ENCODE measurements at regions not wholly inside any gene's neighbourhood (a gene's known extent, or its start where the extent isn't known, plus 50 kb on each side); places are given as distances from the start of the nearest gene placed in this dataset.
"Not testable (repeated sequence)": the region's sequence is repeated elsewhere in the genome, so short reads cannot be mapped to it uniquely, and the experiment has no call there.

DNA sequence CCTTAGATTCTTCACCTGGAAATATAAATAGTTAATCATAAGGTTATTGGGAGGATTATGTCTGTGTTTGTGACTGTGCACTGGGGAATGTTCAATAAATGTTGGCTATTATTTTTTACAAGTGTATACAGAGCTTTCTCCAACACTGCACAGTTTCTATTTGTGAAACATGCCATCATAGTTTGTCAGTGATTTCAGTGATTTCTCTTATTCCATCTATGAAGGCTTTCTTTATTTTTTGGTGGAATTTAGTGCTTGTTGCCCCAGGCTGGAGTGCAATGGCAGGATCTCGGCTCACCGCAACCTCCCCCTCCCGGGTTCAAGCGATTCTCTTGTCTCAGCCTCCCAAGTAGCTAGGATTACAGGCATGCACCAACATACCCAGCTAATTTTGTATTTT is 545.0 kb upstream of the GRM7 start:
- TF ChIP-seq POLR2AphosphoS5 (IDR thresholded peaks at IDR 0.05) (no peak), POLR2A (IDR thresholded peaks at IDR 0.05) (no peak)
- TF ChIP-seq, protein P1, sequence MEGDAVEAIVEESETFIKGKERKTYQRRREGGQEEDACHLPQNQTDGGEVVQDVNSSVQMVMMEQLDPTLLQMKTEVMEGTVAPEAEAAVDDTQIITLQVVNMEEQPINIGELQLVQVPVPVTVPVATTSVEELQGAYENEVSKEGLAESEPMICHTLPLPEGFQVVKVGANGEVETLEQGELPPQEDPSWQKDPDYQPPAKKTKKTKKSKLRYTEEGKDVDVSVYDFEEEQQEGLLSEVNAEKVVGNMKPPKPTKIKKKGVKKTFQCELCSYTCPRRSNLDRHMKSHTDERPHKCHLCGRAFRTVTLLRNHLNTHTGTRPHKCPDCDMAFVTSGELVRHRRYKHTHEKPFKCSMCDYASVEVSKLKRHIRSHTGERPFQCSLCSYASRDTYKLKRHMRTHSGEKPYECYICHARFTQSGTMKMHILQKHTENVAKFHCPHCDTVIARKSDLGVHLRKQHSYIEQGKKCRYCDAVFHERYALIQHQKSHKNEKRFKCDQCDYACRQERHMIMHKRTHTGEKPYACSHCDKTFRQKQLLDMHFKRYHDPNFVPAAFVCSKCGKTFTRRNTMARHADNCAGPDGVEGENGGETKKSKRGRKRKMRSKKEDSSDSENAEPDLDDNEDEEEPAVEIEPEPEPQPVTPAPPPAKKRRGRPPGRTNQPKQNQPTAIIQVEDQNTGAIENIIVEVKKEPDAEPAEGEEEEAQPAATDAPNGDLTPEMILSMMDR (IDR thresholded peaks at IDR 0.05) = no peak
- DNase-seq (ENCODE audit: low spot score in 2 of 2) = no peak
- Histone ChIP-seq H3K36me3 (no peaks in the 10 kb centered on the region), H3K27me3 (no peaks in the 10 kb centered on the region), H3K27ac (no peak overlapping the region), H3K9me3 (no peaks in the 10 kb centered on the region), H3K4me3 (no peak overlapping the region), H3K4me1 (no peaks in the 10 kb centered on the region)
- intact Hi-C loops (cut with DNase I; ENCODE audit: low total_unique reads) = no loop called here

DNA sequence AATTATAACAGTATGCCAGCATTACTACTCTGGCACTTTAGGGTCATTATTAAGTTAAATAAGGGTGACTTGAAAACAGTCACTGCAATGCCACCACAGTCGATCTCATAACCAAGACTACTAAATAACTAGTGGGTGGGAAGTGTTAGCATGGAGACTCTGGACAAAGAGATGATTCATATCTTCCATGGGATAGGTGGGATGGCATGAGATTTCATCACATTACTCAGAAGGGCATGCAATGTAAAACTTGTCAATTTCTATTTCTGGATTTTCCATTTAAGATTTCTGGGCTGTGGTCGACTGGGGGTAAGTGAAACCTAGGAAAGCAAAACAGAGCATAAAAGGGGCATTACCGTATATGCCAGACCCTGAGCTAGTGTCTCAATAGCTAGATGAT is 538.9 kb upstream of the GRM7 start:
- no peaks in the 10 kb centered on the region for H3K4me1 ChIP-seq
- no peak for DNase-seq (ENCODE audit: low spot score in 2 of 2)
- intact Hi-C loops (cut with DNase I; ENCODE audit: low total_unique reads) = no loop called here
- TF ChIP-seq POLR2A (IDR thresholded peaks at IDR 0.05) = no peak
- no peaks in the 10 kb centered on the region for H3K27me3 ChIP-seq
- no peaks in the 10 kb centered on the region for H3K36me3 ChIP-seq
- H3K9me3 ChIP-seq = no peaks in the 10 kb centered on the region
- H3K27ac ChIP-seq = no peak overlapping the region
- no peak overlapping the region for H3K4me3 ChIP-seq

DNA sequence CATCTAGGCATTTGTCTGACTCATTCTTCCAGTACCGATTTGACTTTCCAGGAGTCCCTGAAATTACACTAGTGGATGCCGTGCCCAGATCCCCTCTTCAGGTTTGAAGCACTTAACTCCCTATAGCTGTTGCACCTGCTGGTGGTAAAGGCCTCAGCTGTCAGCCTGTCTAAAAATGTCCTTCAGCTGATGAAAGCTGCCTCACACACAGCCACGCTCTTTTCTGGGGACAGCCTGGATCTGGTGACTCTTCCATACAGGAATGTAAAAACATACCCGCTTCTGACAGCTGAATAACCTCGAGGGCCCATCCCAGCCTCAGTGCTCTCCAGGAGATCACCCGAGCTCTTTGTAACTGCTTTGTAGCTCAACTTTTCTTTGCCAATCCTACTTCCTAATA is 534.1 kb upstream of the GRM7 start:
- no peak for DNase-seq (ENCODE audit: low spot score in 2 of 2)
- Histone ChIP-seq H3K27me3 (no peaks in the 10 kb centered on the region), H3K4me3 (no peak overlapping the region), H3K4me1 (no peaks in the 10 kb centered on the region), H3K27ac (no peak overlapping the region), H3K9me3 (peaks cover 6 to 7% of the 10 kb centered on the region in 2 donors), H3K36me3 (no peaks in the 10 kb centered on the region)
- TF ChIP-seq POLR2A (IDR thresholded peaks at IDR 0.05) = no peak
- intact Hi-C loops (cut with DNase I; ENCODE audit: low total_unique reads) = no loop called here

DNA sequence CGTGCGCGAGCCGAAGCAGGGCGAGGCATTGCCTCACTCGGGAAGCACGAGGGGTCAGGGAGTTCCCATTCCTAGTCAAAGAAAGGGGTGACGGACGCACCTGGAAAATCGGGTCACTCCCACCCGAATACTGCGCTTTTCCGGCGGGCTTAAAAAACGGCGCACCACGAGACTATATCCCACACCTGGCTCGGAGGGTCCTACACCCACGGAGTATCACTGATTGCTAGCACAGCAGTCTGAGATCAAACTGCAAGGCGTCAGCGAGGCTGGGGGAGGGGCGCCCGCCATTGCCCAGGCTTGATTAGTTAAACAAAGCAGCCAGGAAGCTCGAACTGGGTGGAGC is 520.0 kb upstream of the GRM7 start:
- H3K36me3 ChIP-seq; H3K4me3 ChIP-seq; DNase-seq (ENCODE audit: low spot score in 2 of 2); H3K27me3 ChIP-seq; H3K27ac ChIP-seq; H3K4me1 ChIP-seq; H3K9me3 ChIP-seq: not testable (repeated sequence)
- intact Hi-C loops (cut with DNase I; ENCODE audit: low total_unique reads) = loop anchor here (5.0 kb wide), 1 partner anchor 76 kb away; no protein-coding TSS in a partner anchor

DNA sequence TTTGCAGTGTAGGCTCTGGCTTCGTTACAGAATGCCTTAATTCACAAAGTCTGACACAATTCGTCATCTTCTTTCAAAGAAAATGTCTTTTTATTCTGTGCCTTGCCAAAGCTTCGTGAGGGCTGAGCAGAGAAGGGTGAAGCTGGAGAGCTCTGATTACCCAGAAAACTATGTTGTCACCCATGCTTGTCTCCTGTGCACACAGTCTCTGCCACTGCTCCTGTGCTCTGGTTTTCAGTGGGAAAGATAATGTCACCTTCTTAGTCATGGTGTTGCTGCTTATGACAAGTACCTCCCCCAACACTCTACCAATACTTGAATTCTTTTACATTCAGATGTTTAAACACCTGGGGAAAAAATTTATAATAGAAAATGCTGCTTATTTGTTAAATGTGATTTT is 509.2 kb upstream of the GRM7 start:
- intact Hi-C loops (cut with DNase I; ENCODE audit: low total_unique reads) = loop anchor here (5.0 kb wide), 1 partner anchor 801 kb away; no protein-coding TSS in a partner anchor
- DNase-seq (ENCODE audit: low spot score in 2 of 2) = no peak
- H3K36me3 ChIP-seq = no peaks in the 10 kb centered on the region
- H3K27me3 ChIP-seq = no peaks in the 10 kb centered on the region
- no peaks in the 10 kb centered on the region for H3K4me1 ChIP-seq
- no peak overlapping the region for H3K4me3 ChIP-seq
- H3K9me3 ChIP-seq = no peaks in the 10 kb centered on the region
- no peak for TF ChIP-seq POLR2AphosphoS5 (IDR thresholded peaks at IDR 0.05)
- TF ChIP-seq, protein P1 (IDR thresholded peaks at IDR 0.05) = no peak
- TF ChIP-seq POLR2A (IDR thresholded peaks at IDR 0.05) = no peak
- H3K27ac ChIP-seq = no peak overlapping the region

DNA sequence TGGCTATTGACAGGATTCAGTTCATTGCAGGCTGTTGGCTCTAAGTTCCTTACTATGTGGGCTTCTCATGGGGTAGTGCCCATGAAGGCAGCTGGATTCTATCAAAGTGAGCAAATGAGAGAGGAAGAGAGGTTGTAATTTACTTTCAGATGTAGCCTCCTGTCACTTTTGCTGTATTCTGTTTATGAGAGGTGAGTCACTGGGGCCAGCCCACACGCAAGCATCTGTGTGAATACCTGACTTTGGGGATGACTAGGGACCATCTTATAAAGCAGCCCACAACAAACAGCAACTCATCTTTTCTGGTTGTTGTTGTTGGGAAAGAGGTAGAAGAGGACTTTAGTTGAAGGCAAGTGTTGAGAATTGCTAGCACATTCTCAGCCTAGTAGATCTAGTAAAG is 506.3 kb upstream of the GRM7 start:
- Histone ChIP-seq H3K4me3 (no peak overlapping the region), H3K4me1 (no peaks in the 10 kb centered on the region), H3K36me3 (no peaks in the 10 kb centered on the region), H3K27me3 (no peaks in the 10 kb centered on the region), H3K9me3 (no peaks in the 10 kb centered on the region), H3K27ac (no peak overlapping the region)
- TF ChIP-seq POLR2A (IDR thresholded peaks at IDR 0.05) = no peak
- TF ChIP-seq POLR2AphosphoS5 (IDR thresholded peaks at IDR 0.05) = no peak
- TF ChIP-seq, protein P1 (IDR thresholded peaks at IDR 0.05) = no peak
- DNase-seq (ENCODE audit: low spot score in 2 of 2) = no peak
- intact Hi-C loops (cut with DNase I; ENCODE audit: low total_unique reads) = loop anchor here (5.0 kb wide), 1 partner anchor 798 kb away; no protein-coding TSS in a partner anchor

DNA sequence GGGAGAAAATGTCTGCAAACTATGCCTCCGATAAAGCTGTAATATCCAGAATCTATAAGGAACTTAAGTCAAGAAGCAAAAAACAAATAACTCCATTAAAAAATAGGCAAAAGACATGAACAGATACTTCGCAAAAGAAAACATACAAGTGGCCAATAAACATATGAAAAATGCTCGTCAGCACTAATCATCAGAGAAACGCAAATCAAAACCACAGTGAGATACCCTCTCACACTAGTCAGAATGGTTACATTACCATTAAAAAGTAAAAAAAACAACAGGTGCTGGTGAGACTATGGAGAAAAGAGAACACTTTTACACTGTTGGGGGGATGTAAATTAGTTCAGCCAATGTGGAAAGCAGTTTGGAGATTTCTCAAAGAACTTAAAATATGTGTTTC is 498.5 kb upstream of the GRM7 start:
- TF ChIP-seq, protein P1 (IDR thresholded peaks at IDR 0.05) = no peak
- TF ChIP-seq POLR2AphosphoS5 (IDR thresholded peaks at IDR 0.05) (no peak), POLR2A (IDR thresholded peaks at IDR 0.05) (no peak)
- Histone ChIP-seq H3K4me1 (no peaks in the 10 kb centered on the region), H3K27ac (no peak overlapping the region), H3K27me3 (no peaks in the 10 kb centered on the region), H3K9me3 (no peaks in the 10 kb centered on the region), H3K36me3 (no peaks in the 10 kb centered on the region), H3K4me3 (no peak overlapping the region)
- no peak for DNase-seq (ENCODE audit: low spot score in 2 of 2)
- intact Hi-C loops (cut with DNase I; ENCODE audit: low total_unique reads) = no loop called here
